ENCODE measurements at regions not wholly inside any gene's neighbourhood (a gene's known extent, or its start where the extent isn't known, plus 50 kb on each side); places are given as distances from the start of the nearest gene placed in this dataset.

DNA sequence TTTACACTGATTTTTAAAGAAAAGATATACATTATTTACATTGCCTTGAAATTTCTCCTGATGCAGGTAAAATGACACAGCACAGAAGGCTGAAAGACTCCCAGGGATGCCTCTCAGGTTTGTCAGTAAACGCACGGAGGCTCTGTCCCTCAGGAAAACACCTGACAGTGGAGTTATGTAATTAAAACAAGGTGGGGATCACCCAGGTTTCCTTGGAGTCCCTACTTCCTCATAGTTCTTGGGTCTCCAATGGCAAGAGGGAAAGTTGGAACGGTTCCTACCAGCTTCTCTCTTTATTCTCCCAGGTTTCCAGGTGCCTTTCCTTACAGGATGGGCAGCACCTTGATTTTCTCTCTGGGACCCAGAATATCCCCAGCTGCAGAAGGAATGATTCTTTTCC, 654.8 kb downstream of the SLC4A3 start:
- H3K4me1 ChIP-seq (ENCODE audit: insufficient read depth, low read length), result peaks cover 47% of the 10 kb centered on the region
- no peaks in the 10 kb centered on the region for H3K9me2 ChIP-seq (replicated peaks; ENCODE audit: low read length)
- H3K9ac ChIP-seq (ENCODE audit: low read length), result no peak overlapping the region
- no peaks in the 10 kb centered on the region for H3K9me3 ChIP-seq (ENCODE audit: low read length)
- no peak overlapping the region for H3K4me2 ChIP-seq (ENCODE audit: low read length)
- H3K79me2 ChIP-seq (ENCODE audit: low read length), result no peaks in the 10 kb centered on the region
- ATAC-seq (no peak), DNase-seq (no peak)
- H3F3A ChIP-seq (ENCODE audit: low read length, unreplicated experiment), result peaks cover 8% of the 10 kb centered on the region
- intact Hi-C loops (cut with micrococcal nuclease), result no loop called here
- no TSS peak for BruUV-seq (replicated peaks)
- no peak overlapping the region for H2AFZ ChIP-seq (ENCODE audit: low read length)
- H3K36me3 ChIP-seq (ENCODE audit: low read depth, low read length), result no peaks in the 10 kb centered on the region
- H4K20me1 ChIP-seq (ENCODE audit: low read length), result no peaks in the 10 kb centered on the region
- no peak overlapping the region for H3K4me3 ChIP-seq (ENCODE audit: low read length)
- ChIA-PET POLR2A (ENCODE audit: unreplicated experiment) (no interaction called here), CTCF (no interaction called here)
- H3K27ac ChIP-seq (ENCODE audit: low read length), result no peak overlapping the region
- TF ChIP-seq EZH2phosphoT487 (IDR thresholded peaks at IDR 0.05; ENCODE audit: borderline replicate concordance, low read length) (no peak), EZH2 (IDR thresholded peaks at IDR 0.05; ENCODE audit: low read length, unreplicated experiment) (no peak)
- TF ChIP-seq, protein P1, sequence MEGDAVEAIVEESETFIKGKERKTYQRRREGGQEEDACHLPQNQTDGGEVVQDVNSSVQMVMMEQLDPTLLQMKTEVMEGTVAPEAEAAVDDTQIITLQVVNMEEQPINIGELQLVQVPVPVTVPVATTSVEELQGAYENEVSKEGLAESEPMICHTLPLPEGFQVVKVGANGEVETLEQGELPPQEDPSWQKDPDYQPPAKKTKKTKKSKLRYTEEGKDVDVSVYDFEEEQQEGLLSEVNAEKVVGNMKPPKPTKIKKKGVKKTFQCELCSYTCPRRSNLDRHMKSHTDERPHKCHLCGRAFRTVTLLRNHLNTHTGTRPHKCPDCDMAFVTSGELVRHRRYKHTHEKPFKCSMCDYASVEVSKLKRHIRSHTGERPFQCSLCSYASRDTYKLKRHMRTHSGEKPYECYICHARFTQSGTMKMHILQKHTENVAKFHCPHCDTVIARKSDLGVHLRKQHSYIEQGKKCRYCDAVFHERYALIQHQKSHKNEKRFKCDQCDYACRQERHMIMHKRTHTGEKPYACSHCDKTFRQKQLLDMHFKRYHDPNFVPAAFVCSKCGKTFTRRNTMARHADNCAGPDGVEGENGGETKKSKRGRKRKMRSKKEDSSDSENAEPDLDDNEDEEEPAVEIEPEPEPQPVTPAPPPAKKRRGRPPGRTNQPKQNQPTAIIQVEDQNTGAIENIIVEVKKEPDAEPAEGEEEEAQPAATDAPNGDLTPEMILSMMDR (conservative IDR thresholded peaks at IDR 0.05; ENCODE audit: low read depth, low read length), result no peak
- H3K27me3 ChIP-seq (ENCODE audit: low read length), result no peaks in the 10 kb centered on the region

- no peak overlapping the region for H3K9ac ChIP-seq (ENCODE audit: low read length)
- H3K79me2 ChIP-seq (ENCODE audit: low read length), result no peaks in the 10 kb centered on the region
- CTCF ChIA-PET, result no interaction called here
- H3K36me3 ChIP-seq (ENCODE audit: low read depth, low read length), result no peaks in the 10 kb centered on the region
- peak; percentile 68 for DNase-seq
- TF ChIP-seq, protein P1 (conservative IDR thresholded peaks at IDR 0.05; ENCODE audit: low read depth, low read length), result no peak
- TF ChIP-seq EZH2 (IDR thresholded peaks at IDR 0.05; ENCODE audit: low read length, unreplicated experiment), result no peak
- no peak for TF ChIP-seq EZH2phosphoT487 (IDR thresholded peaks at IDR 0.05; ENCODE audit: borderline replicate concordance, low read length)
- peak; percentile 48 for ATAC-seq
- BruUV-seq (replicated peaks), result no TSS peak
- H3K9me3 ChIP-seq (ENCODE audit: low read length), result 0 out of 2 replicates have a peak, but pooled peaks cover 9% of the 10 kb centered on the region
- no peaks in the 10 kb centered on the region for H4K20me1 ChIP-seq (ENCODE audit: low read length)
- H3K4me2 ChIP-seq (ENCODE audit: low read length), result no peak overlapping the region
- H3K4me1 ChIP-seq (ENCODE audit: insufficient read depth, low read length), result peaks cover 12% of the 10 kb centered on the region
- H3F3A ChIP-seq (ENCODE audit: low read length, unreplicated experiment), result no peaks in the 10 kb centered on the region
- H2AFZ ChIP-seq (ENCODE audit: low read length), result no peak overlapping the region
- no peaks in the 10 kb centered on the region for H3K9me2 ChIP-seq (replicated peaks; ENCODE audit: low read length)
- H3K27me3 ChIP-seq (ENCODE audit: low read length), result no peaks in the 10 kb centered on the region
- no peak overlapping the region for H3K4me3 ChIP-seq (ENCODE audit: low read length)
- intact Hi-C loops (cut with micrococcal nuclease), result no loop called here
- no peak overlapping the region for H3K27ac ChIP-seq (ENCODE audit: low read length)
- POLR2A ChIA-PET (ENCODE audit: unreplicated experiment), result no interaction called here
These were observed 666.5 kb downstream of the SLC4A3 start for GRCh38 chr2:220293966-220294365.

- Histone ChIP-seq H4K20me1 (ENCODE audit: low read length) (no peaks in the 10 kb centered on the region), H3F3A (ENCODE audit: low read length, unreplicated experiment) (no peaks in the 10 kb centered on the region), H3K9me2 (replicated peaks; ENCODE audit: low read length) (no peaks in the 10 kb centered on the region), H3K27ac (ENCODE audit: low read length) (no peak overlapping the region), H3K4me3 (ENCODE audit: low read length) (no peak overlapping the region), H3K79me2 (ENCODE audit: low read length) (no peaks in the 10 kb centered on the region), H2AFZ (ENCODE audit: low read length) (no peak overlapping the region), H3K4me2 (ENCODE audit: low read length) (no peak overlapping the region), H3K36me3 (ENCODE audit: low read depth, low read length) (no peaks in the 10 kb centered on the region), H3K9ac (ENCODE audit: low read length) (no peak overlapping the region), H3K4me1 (ENCODE audit: insufficient read depth, low read length) (peaks cover 12% of the 10 kb centered on the region), H3K9me3 (ENCODE audit: low read length) (0 out of 2 replicates have a peak, but pooled peaks cover 9% of the 10 kb centered on the region), H3K27me3 (ENCODE audit: low read length) (no peaks in the 10 kb centered on the region)
- intact Hi-C loops (cut with micrococcal nuclease), result no loop called here
- BruUV-seq (replicated peaks), result no TSS peak
- no peak for DNase-seq
- TF ChIP-seq, protein P1 (conservative IDR thresholded peaks at IDR 0.05; ENCODE audit: low read depth, low read length), result no peak
- no peak for TF ChIP-seq EZH2 (IDR thresholded peaks at IDR 0.05; ENCODE audit: low read length, unreplicated experiment)
- no peak for TF ChIP-seq EZH2phosphoT487 (IDR thresholded peaks at IDR 0.05; ENCODE audit: borderline replicate concordance, low read length)
- POLR2A ChIA-PET (ENCODE audit: unreplicated experiment), result no interaction called here
- CTCF ChIA-PET, result no interaction called here
- no peak for ATAC-seq
These were observed 668.7 kb downstream of the SLC4A3 start for GRCh38 chr2:220296174-220296573.
